HFF-Myc (cell line): ENCODE measurements at regions not wholly inside any gene's neighbourhood (a gene's known extent, or its start where the extent isn't known, plus 50 kb on each side); places are given as distances from the start of the nearest gene placed in this dataset.
"Not testable (repeated sequence)": the region's sequence is repeated elsewhere in the genome, so short reads cannot be mapped to it uniquely, and the experiment has no call there.

Experiments used
- DNase-seq: peaks from one replicate; pipeline ENCODE4 v3.0.0-alpha.2; 2011; ENCODE audit warnings: low read depth; ENCODE audit errors: extremely low read depth
- H3K4me3 ChIP-seq: replicated peaks from 2 replicates; pipeline ENCODE4 v1.5.1; 2011; ENCODE audit warnings: low read depth, mild to moderate bottlenecking, control low read depth, low read length
- CTCF ChIP-seq: IDR thresholded peaks from 2 replicates; pipeline ENCODE4 v1.5.1; 2012; ENCODE audit warnings: mild to moderate bottlenecking, low read depth, low read length, control low read depth; ENCODE audit errors: missing control alignments

DNA sequence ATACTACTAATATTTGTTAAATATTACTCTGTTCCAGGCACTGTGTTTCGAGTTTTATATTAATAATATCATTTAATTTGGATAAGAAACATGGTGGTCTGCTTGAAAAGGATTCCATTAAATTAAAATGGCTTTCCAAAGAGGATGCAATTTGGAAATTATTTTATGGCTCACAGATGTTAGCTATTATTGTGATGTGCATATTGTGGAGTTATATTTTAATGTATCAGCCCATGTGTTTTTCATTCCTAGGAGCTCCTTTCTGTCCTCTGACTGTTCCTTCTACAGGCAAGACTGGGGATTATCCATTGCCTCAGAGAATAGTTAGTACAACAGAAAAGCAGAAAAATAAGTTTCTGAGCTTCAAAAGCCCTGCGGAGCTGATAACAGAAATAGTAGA is 376.7 kb upstream of the PDZRN3 start:
- TF ChIP-seq CTCF: no peak
- DNase-seq: no peak
- H3K4me3 ChIP-seq: no peak overlapping the region

GRCh38 chr3:74000725-74001124 is 376.0 kb upstream of the PDZRN3 start:
- no peak for DNase-seq
- H3K4me3 ChIP-seq: no peak overlapping the region
- no peak for TF ChIP-seq CTCF

- no peak overlapping the region for H3K4me3 ChIP-seq
- TF ChIP-seq CTCF: no peak
- DNase-seq: no peak
Measured at GRCh38 chr3:73999501-73999900, 374.8 kb upstream of the PDZRN3 start.

GRCh38 chr3:73990691-73991090 is 365.9 kb upstream of the PDZRN3 start:
- not testable (repeated sequence) for H3K4me3 ChIP-seq, DNase-seq

DNA sequence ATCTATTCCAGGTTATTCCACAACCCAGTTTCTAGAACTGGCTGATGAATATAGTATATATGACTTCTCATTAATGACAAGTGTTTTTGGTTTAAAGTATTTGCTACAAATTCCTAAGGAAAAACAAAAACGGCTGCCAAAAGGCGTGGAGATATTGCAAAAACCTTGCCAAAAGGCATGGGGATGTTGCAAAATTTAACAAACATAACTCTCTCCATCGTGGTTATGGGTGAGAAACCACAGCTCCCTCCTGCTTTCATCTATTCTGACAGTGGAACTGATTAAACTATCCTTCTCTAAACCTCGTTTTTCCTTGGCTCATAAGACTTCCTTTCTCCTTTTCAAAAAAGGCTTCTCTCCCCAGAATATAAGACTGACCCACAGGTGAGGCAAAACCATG is 342.0 kb upstream of the PDZRN3 start:
- TF ChIP-seq CTCF: no peak

GRCh38 chr3:73964818-73965217 is 340.1 kb upstream of the PDZRN3 start:
- H3K4me3 ChIP-seq: no peak overlapping the region
- no peak for DNase-seq
- no peak for TF ChIP-seq CTCF

More for the DNA sequence above, 342.0 kb upstream of the PDZRN3 start:
- H3K4me3 ChIP-seq: no peak overlapping the region
- no peak for DNase-seq

- TF ChIP-seq CTCF: no peak
- DNase-seq: no peak
- H3K4me3 ChIP-seq: no peak overlapping the region
Measured at GRCh38 chr3:73955494-73956070, 330.8 kb upstream of the PDZRN3 start.
